ENCODE measurements at regions not wholly inside any gene's neighbourhood (a gene's known extent, or its start where the extent isn't known, plus 50 kb on each side); places are given as distances from the start of the nearest gene placed in this dataset.

- H3K27ac Mint-ChIP-seq = no peak overlapping the region
- DNase-seq (no peak), ATAC-seq (ENCODE audit: low read depth) (no peak)
- no peak for TF ChIP-seq CTCF (IDR thresholded peaks at IDR 0.05)
- H3K27me3 Mint-ChIP-seq = peaks cover 8% of the 10 kb centered on the region
- peaks cover 3% of the 10 kb centered on the region for H3K9me3 Mint-ChIP-seq
- H3K36me3 Mint-ChIP-seq (ENCODE audit: low read depth) = no peaks in the 10 kb centered on the region
- POLR2A ChIA-PET = no interaction called here
- intact Hi-C loops (cut with micrococcal nuclease) = no loop called here
- CTCF ChIA-PET = no interaction called here
- H3K4me1 Mint-ChIP-seq = no peaks in the 10 kb centered on the region
- H3K4me3 Mint-ChIP-seq = no peak overlapping the region
Measured at GRCh38 chr9:86500031-86500430, 145.8 kb upstream of the TUT7 start.

GRCh38 chr9:86494644-86495111, 140.5 kb upstream of the TUT7 start:
- Mint-ChIP-seq H3K27ac (no peak overlapping the region), H3K36me3 (ENCODE audit: low read depth) (no peaks in the 10 kb centered on the region), H3K27me3 (peaks cover 5% of the 10 kb centered on the region), H3K4me3 (no peak overlapping the region), H3K4me1 (no peaks in the 10 kb centered on the region), H3K9me3 (no peaks in the 10 kb centered on the region)
- DNase-seq (no peak), ATAC-seq (ENCODE audit: low read depth) (no peak)
- no peak for TF ChIP-seq CTCF (IDR thresholded peaks at IDR 0.05)
- ChIA-PET POLR2A (no interaction called here), CTCF (no interaction called here)
- intact Hi-C loops (cut with micrococcal nuclease) = no loop called here

DNA sequence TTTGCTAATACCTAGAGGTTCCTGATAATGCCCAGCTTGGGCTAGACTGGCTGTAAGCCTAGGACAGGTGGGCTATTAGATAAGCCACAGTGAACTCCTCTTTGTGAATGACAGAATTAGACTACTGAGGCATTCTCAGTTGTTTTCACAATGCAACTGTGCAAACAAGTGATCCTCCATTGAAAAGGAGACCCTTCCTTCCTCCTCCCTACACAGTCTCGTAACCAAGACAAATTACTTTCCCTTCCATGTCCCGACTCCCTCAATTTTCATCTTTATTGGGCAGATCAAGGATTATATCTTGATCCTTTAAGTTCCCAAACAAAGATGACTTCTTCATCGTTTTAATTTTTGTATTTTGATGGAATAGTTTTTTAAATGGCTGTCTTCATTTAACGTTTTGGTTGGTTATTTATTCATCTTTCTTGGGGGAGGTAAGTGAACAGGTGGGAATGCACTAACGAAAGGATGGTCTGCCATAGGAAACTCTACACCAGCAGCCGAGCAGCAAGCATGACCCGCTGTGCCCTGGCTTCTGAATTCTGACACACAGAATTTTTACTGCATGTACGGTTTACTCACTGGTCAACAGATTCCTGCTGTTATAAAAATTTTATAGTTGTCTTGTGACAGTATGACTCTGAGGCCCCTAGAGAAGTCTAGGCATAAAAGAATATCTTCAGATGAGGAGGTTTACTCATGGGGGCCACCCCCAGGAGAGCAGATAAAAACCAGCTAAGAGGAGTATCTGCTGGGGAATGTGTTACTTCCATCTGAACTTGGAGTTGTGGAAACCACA, 137.5 kb upstream of the TUT7 start:
- H3K27ac Mint-ChIP-seq = no peak overlapping the region
- POLR2A ChIA-PET = no interaction called here

GRCh38 chr9:86488794-86489193, 134.6 kb upstream of the TUT7 start:
- H3K36me3 Mint-ChIP-seq (ENCODE audit: low read depth) = no peaks in the 10 kb centered on the region

More for the DNA sequence above, 137.5 kb upstream of the TUT7 start:
- intact Hi-C loops (cut with micrococcal nuclease) = no loop called here
- no peaks in the 10 kb centered on the region for H3K36me3 Mint-ChIP-seq (ENCODE audit: low read depth)
- H3K4me3 Mint-ChIP-seq = no peak overlapping the region
- TF ChIP-seq CTCF (IDR thresholded peaks at IDR 0.05) = no peak
- H3K9me3 Mint-ChIP-seq = no peaks in the 10 kb centered on the region
- no peaks in the 10 kb centered on the region for H3K4me1 Mint-ChIP-seq
- peaks cover 3% of the 10 kb centered on the region for H3K27me3 Mint-ChIP-seq
- DNase-seq (no peak), ATAC-seq (ENCODE audit: low read depth) (no peak)
- CTCF ChIA-PET = no interaction called here

More at GRCh38 chr9:86488794-86489193, 134.6 kb upstream of the TUT7 start:
- DNase-seq (no peak), ATAC-seq (ENCODE audit: low read depth) (no peak)
- TF ChIP-seq CTCF (IDR thresholded peaks at IDR 0.05) = no peak
- ChIA-PET POLR2A (no interaction called here), CTCF (interaction anchor here (2.2 kb wide), 1 partner anchor 836 kb away, joined by 5 read pairs; no protein-coding TSS in a partner anchor)
- Mint-ChIP-seq H3K27me3 (no peaks in the 10 kb centered on the region), H3K4me1 (no peaks in the 10 kb centered on the region), H3K4me3 (no peak overlapping the region), H3K27ac (no peak overlapping the region), H3K9me3 (no peaks in the 10 kb centered on the region)
- intact Hi-C loops (cut with micrococcal nuclease) = loop anchor here (10.0 kb wide), 1 partner anchor 56 kb away; no protein-coding TSS in a partner anchor
